ENCODE measurements at regions not wholly inside any gene's neighbourhood (a gene's known extent, or its start where the extent isn't known, plus 50 kb on each side); places are given as distances from the start of the nearest gene placed in this dataset.

- Histone ChIP-seq H3K36me3 (ENCODE audit: low read depth) (no peaks in the 10 kb centered on the region), H3K4me3 (ENCODE audit: severe bottlenecking) (no peak overlapping the region), H3K4me1 (ENCODE audit: insufficient read depth, poor library complexity, severe bottlenecking) (no peaks in the 10 kb centered on the region), H3K27me3 (ENCODE audit: insufficient read depth, poor library complexity, severe bottlenecking) (peaks cover 4% of the 10 kb centered on the region), H3K27ac (ENCODE audit: poor library complexity, severe bottlenecking) (no peak overlapping the region), H3K9me3 (ENCODE audit: severe bottlenecking) (no peaks in the 10 kb centered on the region)
- TF ChIP-seq, protein P1, sequence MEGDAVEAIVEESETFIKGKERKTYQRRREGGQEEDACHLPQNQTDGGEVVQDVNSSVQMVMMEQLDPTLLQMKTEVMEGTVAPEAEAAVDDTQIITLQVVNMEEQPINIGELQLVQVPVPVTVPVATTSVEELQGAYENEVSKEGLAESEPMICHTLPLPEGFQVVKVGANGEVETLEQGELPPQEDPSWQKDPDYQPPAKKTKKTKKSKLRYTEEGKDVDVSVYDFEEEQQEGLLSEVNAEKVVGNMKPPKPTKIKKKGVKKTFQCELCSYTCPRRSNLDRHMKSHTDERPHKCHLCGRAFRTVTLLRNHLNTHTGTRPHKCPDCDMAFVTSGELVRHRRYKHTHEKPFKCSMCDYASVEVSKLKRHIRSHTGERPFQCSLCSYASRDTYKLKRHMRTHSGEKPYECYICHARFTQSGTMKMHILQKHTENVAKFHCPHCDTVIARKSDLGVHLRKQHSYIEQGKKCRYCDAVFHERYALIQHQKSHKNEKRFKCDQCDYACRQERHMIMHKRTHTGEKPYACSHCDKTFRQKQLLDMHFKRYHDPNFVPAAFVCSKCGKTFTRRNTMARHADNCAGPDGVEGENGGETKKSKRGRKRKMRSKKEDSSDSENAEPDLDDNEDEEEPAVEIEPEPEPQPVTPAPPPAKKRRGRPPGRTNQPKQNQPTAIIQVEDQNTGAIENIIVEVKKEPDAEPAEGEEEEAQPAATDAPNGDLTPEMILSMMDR (IDR thresholded peaks at IDR 0.05; ENCODE audit: poor library complexity, severe bottlenecking): no peak
- ATAC-seq (ENCODE audit: low read depth) (no peak), DNase-seq (ENCODE audit: low spot score) (no peak)
Measured at GRCh38 chr12:5203274-5203673, 159.6 kb downstream of the KCNA5 start.

DNA sequence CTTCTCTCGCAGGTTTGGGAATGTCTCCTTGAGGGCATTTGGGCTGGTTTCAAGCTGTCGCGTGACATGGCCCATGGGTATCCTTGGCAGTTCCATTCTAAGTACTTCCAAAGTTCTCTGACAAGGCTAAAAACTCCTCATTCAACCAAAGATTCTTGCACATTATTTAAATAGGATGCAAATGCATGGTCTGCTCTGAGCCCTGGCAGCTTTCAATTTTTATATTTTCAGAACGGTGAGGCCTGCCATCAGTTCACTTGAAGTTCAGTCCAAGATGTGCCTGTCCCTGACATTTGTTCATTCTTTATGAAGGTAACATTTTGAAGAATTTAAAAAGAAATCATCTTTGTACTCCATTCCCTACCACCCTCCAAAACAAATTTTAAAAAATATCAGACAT is 160.0 kb downstream of the KCNA5 start:
- H3K4me3 ChIP-seq (ENCODE audit: severe bottlenecking): no peak overlapping the region
- no peaks in the 10 kb centered on the region for H3K9me3 ChIP-seq (ENCODE audit: severe bottlenecking)
- H3K27me3 ChIP-seq (ENCODE audit: insufficient read depth, poor library complexity, severe bottlenecking): peaks cover 4% of the 10 kb centered on the region
- H3K36me3 ChIP-seq (ENCODE audit: low read depth): no peaks in the 10 kb centered on the region
- TF ChIP-seq, protein P1 (IDR thresholded peaks at IDR 0.05; ENCODE audit: poor library complexity, severe bottlenecking): no peak
- no peak for DNase-seq (ENCODE audit: low spot score)
- H3K27ac ChIP-seq (ENCODE audit: poor library complexity, severe bottlenecking): no peak overlapping the region
- ATAC-seq (ENCODE audit: low read depth): no peak
- no peaks in the 10 kb centered on the region for H3K4me1 ChIP-seq (ENCODE audit: insufficient read depth, poor library complexity, severe bottlenecking)

GRCh38 chr12:5204271-5204670 is 160.6 kb downstream of the KCNA5 start:
- TF ChIP-seq, protein P1 (IDR thresholded peaks at IDR 0.05; ENCODE audit: poor library complexity, severe bottlenecking): no peak
- Histone ChIP-seq H3K36me3 (ENCODE audit: low read depth) (no peaks in the 10 kb centered on the region), H3K4me1 (ENCODE audit: insufficient read depth, poor library complexity, severe bottlenecking) (no peaks in the 10 kb centered on the region), H3K4me3 (ENCODE audit: severe bottlenecking) (no peak overlapping the region), H3K9me3 (ENCODE audit: severe bottlenecking) (no peaks in the 10 kb centered on the region), H3K27me3 (ENCODE audit: insufficient read depth, poor library complexity, severe bottlenecking) (no peaks in the 10 kb centered on the region), H3K27ac (ENCODE audit: poor library complexity, severe bottlenecking) (no peak overlapping the region)
- no peak for DNase-seq (ENCODE audit: low spot score)
- no peak for ATAC-seq (ENCODE audit: low read depth)

- H3K27ac ChIP-seq (ENCODE audit: poor library complexity, severe bottlenecking): no peak overlapping the region
- TF ChIP-seq, protein P1 (IDR thresholded peaks at IDR 0.05; ENCODE audit: poor library complexity, severe bottlenecking): no peak
- DNase-seq (ENCODE audit: low spot score): no peak
- peaks cover 2% of the 10 kb centered on the region for H3K9me3 ChIP-seq (ENCODE audit: severe bottlenecking)
- H3K36me3 ChIP-seq (ENCODE audit: low read depth): no peaks in the 10 kb centered on the region
- no peak for ATAC-seq (ENCODE audit: low read depth)
- H3K4me3 ChIP-seq (ENCODE audit: severe bottlenecking): no peak overlapping the region
- no peaks in the 10 kb centered on the region for H3K4me1 ChIP-seq (ENCODE audit: insufficient read depth, poor library complexity, severe bottlenecking)
- no peaks in the 10 kb centered on the region for H3K27me3 ChIP-seq (ENCODE audit: insufficient read depth, poor library complexity, severe bottlenecking)
Measured at GRCh38 chr12:5204831-5205230, 161.2 kb downstream of the KCNA5 start.

DNA sequence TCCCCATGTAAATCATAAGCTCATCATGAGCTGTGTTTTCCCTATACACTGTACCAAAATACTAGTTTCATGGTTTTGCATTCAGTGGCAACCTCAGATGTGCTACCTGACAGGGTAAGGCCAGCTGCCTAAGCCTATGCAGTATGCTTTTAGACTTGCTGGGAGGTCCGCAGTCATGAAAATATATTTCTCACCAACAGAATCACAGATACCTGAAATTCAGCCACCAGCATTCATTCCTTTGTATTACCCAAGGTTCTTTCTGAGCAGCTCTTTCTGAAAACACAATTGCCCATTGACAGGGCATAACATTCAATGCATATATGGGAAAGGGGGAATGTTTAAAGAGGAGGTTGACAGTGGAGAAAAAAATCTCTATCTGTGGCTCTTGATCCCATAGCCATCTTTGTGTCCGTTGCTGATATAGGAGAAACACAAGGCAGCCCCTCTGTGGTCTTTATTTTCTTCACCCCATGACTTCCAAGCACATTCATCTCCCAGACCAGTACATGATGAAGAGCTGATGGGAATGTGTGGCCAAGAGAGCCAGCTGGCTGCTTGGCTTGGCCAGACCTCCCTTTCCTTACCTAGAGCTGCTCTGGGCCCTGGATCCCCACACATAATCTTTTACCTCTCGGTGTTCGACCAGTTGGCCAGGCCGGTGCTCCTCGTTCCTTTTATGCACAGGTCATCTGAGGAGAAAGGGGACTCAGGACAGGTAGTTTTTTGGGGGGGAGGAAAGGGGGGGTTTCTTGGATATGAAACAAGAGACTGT is 162.9 kb downstream of the KCNA5 start:
- no peak for DNase-seq (ENCODE audit: low spot score)
- Histone ChIP-seq H3K4me1 (ENCODE audit: insufficient read depth, poor library complexity, severe bottlenecking) (no peaks in the 10 kb centered on the region), H3K36me3 (ENCODE audit: low read depth) (no peaks in the 10 kb centered on the region), H3K4me3 (ENCODE audit: severe bottlenecking) (no peak overlapping the region), H3K27ac (ENCODE audit: poor library complexity, severe bottlenecking) (no peak overlapping the region), H3K9me3 (ENCODE audit: severe bottlenecking) (peaks cover 2% of the 10 kb centered on the region), H3K27me3 (ENCODE audit: insufficient read depth, poor library complexity, severe bottlenecking) (no peaks in the 10 kb centered on the region)
- ATAC-seq (ENCODE audit: low read depth): no peak
- TF ChIP-seq, protein P1 (IDR thresholded peaks at IDR 0.05; ENCODE audit: poor library complexity, severe bottlenecking): no peak

Data from RWPE2 (cell line).